Activated CD4-positive, alpha-beta T cell treated with anti-CD3 and anti-CD28 coated beads for 36 hours (primary cell): ENCODE measurements at regions not wholly inside any gene's neighbourhood (a gene's known extent, or its start where the extent isn't known, plus 50 kb on each side); places are given as distances from the start of the nearest gene placed in this dataset.
"Not testable (repeated sequence)": the region's sequence is repeated elsewhere in the genome, so short reads cannot be mapped to it uniquely, and the experiment has no call there.

Experiments
- ATAC-seq: fragments of 200-7000 bp; cut with Tn5 transposase; one replicate; pipeline ENCODE4 v1.10.0; 2021; ENCODE audit warnings: mild to moderate bottlenecking, moderate library complexity
- CTCF ChIA-PET: fragments of 350-600 bp; sonication (Branson Sonifier 250); formaldehyde crosslinking; loops from one replicate; lab custom pipeline; 2021; ENCODE audit warnings: antibody characterized with exemption; lab: Charles Lee
- POLR2A ChIA-PET: fragments of 350-600 bp; sonication (Branson Sonifier 250); formaldehyde crosslinking; loops from one replicate; lab custom pipeline; 2021; ENCODE audit warnings: antibody characterized with exemption, inconsistent platforms; lab: Charles Lee
- DNase-seq: peaks from one replicate; pipeline ENCODE4 v3.0.0-alpha.2; 2020
- H3K27ac Mint-ChIP-seq: one replicate; pipeline ENCODE4 v1.8.0; 2021; ENCODE audit warnings: mixed read lengths
- H3K27me3 Mint-ChIP-seq: one replicate; pipeline ENCODE4 v1.8.0; 2021; ENCODE audit warnings: mixed read lengths
- H3K36me3 Mint-ChIP-seq: one replicate; pipeline ENCODE4 v1.8.0; 2021; ENCODE audit warnings: low read depth, mixed read lengths
- H3K4me1 Mint-ChIP-seq: one replicate; pipeline ENCODE4 v1.8.0; 2021; ENCODE audit warnings: mixed read lengths
- H3K4me3 Mint-ChIP-seq: one replicate; pipeline ENCODE4 v1.8.0; 2021; ENCODE audit warnings: mild to moderate bottlenecking, moderate library complexity, mixed read lengths
- H3K9me3 Mint-ChIP-seq: one replicate; pipeline ENCODE4 v1.8.0; 2021; ENCODE audit warnings: low read depth, mixed read lengths
- intact Hi-C, 2 experiments: fragments of 100-400 bp; cut with DNase I in 1 of 2; cut with micrococcal nuclease in 1 of 2; formaldehyde crosslinking; loops; one replicate each; pipeline versions ENCODE4 v1.14.2 to v1.15.1; 2022 to 2024; cut with DNase I, micrococcal nuclease

DNA sequence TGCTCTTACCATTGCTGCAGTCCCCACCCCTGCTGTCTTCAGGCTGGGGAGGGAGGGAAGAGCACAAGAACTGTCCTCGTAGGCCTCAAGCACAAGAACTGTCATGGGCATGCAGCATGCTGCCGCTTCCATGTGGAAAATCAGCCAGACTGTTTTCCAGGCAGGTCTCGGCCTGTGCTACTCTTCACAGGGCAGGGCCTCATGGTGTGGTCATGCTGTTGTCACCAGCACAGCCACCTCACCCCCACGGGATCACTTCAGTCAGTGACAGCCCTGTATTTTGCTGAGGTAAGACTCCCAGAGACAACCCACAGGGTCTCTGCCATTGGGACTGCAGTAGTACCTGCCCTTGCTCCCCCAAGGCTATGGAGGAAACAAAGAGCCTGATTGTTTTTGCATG lies 205.3 kb downstream of the NAP1L3 start:
- intact Hi-C loops = no loop called here
- ATAC-seq = no peak
- H3K27ac Mint-ChIP-seq = no peak overlapping the region
- no peaks in the 10 kb centered on the region for H3K9me3 Mint-ChIP-seq
- no peak overlapping the region for H3K4me3 Mint-ChIP-seq
- no peaks in the 10 kb centered on the region for H3K36me3 Mint-ChIP-seq
- no peaks in the 10 kb centered on the region for H3K27me3 Mint-ChIP-seq
- no peak for DNase-seq
- POLR2A ChIA-PET = no interaction called here
- CTCF ChIA-PET = no interaction called here
- H3K4me1 Mint-ChIP-seq = no peaks in the 10 kb centered on the region

DNA sequence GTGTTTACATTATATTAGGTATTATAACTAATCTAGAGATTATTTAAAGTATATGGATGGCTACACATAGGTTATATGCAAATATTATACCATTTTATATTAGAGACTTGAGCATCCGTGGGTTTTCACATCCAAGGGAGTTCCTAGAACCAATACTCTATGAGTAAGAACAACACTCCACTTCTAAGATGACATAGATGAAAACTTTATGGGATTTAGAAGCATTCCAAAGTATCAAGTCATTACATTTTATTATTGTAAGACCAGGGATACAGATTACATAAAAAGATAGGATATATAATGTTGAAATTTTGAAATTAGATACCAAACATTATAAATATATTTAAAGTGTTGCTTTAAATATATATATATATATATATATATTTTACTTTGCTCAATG lies 207.0 kb downstream of the NAP1L3 start:
- Mint-ChIP-seq H3K9me3 (no peaks in the 10 kb centered on the region), H3K27me3 (no peaks in the 10 kb centered on the region), H3K4me3 (no peak overlapping the region), H3K27ac (no peak overlapping the region), H3K4me1 (no peaks in the 10 kb centered on the region), H3K36me3 (no peaks in the 10 kb centered on the region)
- no peak for DNase-seq
- ATAC-seq = no peak
- ChIA-PET POLR2A (no interaction called here), CTCF (no interaction called here)
- intact Hi-C loops = no loop called here

DNA sequence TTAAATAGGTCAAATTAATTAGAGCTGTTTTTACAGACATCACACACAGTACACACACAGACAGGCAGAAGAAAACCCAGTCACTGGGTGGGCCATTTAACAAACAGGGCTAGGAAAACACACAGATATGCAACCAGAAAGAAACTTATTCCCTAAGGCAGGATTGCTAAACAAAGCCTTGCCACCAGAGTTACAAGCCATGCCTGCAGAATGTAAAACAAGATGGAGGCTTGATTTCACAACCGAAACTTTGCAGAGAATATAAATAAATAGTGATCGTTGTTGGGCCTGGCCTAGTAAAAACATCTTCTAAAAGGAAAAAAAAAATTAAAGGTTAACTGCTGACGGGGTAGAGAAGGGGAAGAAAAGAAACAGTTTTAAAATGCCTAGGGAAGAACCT lies 212.3 kb downstream of the NAP1L3 start:
- Mint-ChIP-seq H3K4me1 (no peaks in the 10 kb centered on the region), H3K9me3 (no peaks in the 10 kb centered on the region), H3K36me3 (no peaks in the 10 kb centered on the region), H3K27ac (no peak overlapping the region), H3K27me3 (no peaks in the 10 kb centered on the region), H3K4me3 (no peak overlapping the region)
- no peak for ATAC-seq
- no peak for DNase-seq
- ChIA-PET POLR2A (no interaction called here), CTCF (no interaction called here)
- intact Hi-C loops = no loop called here

DNA sequence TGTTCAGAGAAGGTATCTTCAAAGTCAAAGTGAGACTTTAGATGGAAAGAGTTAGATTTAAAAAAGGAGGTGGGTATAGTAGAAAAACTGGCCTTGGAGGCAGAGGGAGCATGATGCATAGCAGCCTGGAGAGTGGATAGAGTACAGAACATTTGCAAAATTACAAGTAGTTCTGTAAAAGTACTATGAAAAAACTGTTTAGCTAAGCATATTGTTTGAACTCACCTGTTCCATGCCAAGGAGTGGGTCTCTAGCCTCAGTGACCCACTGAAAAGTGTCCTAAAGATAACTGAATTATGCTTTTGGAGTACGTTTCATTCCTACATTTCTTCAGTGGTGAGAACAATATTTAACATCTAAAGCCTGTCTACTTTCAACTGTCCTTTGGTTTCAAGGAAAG lies 218.9 kb downstream of the NAP1L3 start:
- Mint-ChIP-seq H3K36me3 (no peaks in the 10 kb centered on the region), H3K27me3 (no peaks in the 10 kb centered on the region), H3K9me3 (no peaks in the 10 kb centered on the region), H3K4me3 (no peak overlapping the region), H3K4me1 (no peaks in the 10 kb centered on the region), H3K27ac (no peak overlapping the region)
- no peak for DNase-seq
- intact Hi-C loops = no loop called here
- ChIA-PET CTCF (no interaction called here), POLR2A (no interaction called here)
- ATAC-seq = no peak

DNA sequence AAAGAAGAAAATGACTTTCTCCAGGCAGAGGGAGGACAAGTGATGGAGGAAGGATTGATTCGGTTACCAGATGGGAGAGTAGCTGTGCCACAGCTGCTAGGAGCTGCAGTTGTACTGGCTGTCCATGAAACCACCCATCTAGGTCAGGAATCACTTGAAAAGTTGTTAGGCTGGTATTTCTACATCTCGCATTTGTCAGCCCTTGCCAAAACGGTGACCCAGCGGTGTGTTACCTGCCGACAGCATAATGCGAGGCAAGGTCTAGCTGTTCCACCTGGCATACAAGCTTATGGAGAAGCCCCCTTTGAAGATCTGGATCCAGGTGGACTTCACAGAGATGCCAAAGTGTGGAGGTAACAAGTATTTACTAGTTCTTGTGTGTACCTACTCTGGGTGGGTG lies 238.7 kb downstream of the NAP1L3 start:
- H3K27me3 Mint-ChIP-seq, ATAC-seq, H3K9me3 Mint-ChIP-seq, H3K36me3 Mint-ChIP-seq, POLR2A ChIA-PET, CTCF ChIA-PET, DNase-seq, H3K27ac Mint-ChIP-seq, intact Hi-C loops, H3K4me3 Mint-ChIP-seq, H3K4me1 Mint-ChIP-seq: not testable (repeated sequence)

DNA sequence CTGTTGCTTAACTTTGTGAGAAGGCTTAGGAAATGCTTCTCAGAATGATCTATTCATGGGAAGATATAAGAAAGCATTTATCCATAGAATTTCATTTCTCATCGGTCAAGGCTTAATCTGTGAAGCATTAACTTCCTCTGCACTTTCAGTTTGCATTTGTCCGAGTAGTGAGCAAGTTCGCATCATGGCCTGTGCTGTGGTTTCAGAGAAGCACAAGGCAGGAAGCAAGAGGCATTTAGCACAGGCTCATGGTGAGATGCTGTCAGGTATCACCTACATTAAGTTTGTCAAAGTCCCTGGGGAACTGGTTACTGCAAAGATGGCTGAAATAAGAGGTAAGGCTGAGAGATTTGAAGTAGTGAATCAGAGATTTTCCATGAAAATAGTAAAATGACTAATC lies 244.9 kb downstream of the NAP1L3 start:
- intact Hi-C loops = no loop called here
- POLR2A ChIA-PET = no interaction called here
- Mint-ChIP-seq H3K27me3 (no peaks in the 10 kb centered on the region), H3K36me3 (no peaks in the 10 kb centered on the region), H3K4me1 (no peaks in the 10 kb centered on the region), H3K4me3 (no peak overlapping the region), H3K27ac (no peak overlapping the region), H3K9me3 (no peaks in the 10 kb centered on the region)
- DNase-seq (no peak), ATAC-seq (no peak)
- CTCF ChIA-PET = no interaction called here

DNA sequence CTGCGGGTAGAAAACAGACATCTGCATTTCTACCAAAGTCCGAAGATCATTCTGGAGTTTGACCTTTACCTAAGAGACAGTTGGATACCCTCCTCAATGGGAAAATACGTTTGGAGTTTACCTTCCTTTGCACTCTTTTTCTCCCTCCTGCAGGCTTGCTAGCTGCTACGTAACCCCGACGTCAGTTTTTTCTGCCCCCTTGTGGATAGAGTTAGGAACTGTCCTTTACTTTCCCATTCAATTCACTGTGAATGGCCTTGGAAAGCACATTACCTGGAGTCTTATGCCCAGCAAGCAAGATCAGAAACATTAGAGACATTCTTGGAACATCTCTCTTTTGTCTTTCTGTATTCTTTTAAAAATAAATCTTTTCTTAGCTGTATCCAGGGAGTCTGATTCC lies 250.7 kb downstream of the NAP1L3 start:
- ChIA-PET CTCF (no interaction called here), POLR2A (no interaction called here)
- Mint-ChIP-seq H3K27me3 (no peaks in the 10 kb centered on the region), H3K9me3 (no peaks in the 10 kb centered on the region), H3K36me3 (no peaks in the 10 kb centered on the region), H3K4me1 (no peaks in the 10 kb centered on the region), H3K27ac (no peak overlapping the region), H3K4me3 (no peak overlapping the region)
- intact Hi-C loops = no loop called here
- DNase-seq = peak; percentile 3
- ATAC-seq = no peak

DNA sequence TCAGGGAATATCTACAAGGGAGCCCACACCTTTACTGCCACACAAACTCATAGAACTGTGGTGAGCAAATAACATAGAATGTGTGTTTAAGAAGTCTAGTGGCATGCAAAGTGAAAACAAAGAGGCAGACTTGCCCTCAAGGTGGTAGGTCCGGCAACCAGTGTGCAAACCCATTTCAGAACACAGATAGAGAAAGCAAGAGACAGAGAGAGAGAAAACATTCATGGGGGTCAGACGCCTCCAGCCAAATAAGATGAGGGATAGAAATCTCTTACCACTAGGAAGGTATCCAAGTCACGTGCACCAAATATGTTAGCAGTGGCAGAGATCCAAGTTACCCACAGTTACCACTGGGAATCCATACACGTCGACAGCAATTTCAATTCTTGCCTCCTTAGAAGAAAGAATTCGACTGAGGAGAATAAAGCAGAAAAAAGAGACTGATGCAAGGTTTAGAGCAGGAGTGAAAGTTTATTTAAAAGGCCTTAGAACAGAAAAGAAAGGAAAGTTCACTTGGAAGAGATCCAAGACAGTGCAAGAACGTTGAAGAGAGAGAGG lies 252.8 kb downstream of the NAP1L3 start:
- intact Hi-C loops = no loop called here
- ATAC-seq (no peak), DNase-seq (no peak)
- Mint-ChIP-seq H3K9me3 (no peaks in the 10 kb centered on the region), H3K27me3 (no peaks in the 10 kb centered on the region), H3K36me3 (no peaks in the 10 kb centered on the region), H3K4me1 (no peaks in the 10 kb centered on the region), H3K4me3 (no peak overlapping the region), H3K27ac (no peak overlapping the region)
- CTCF ChIA-PET = no interaction called here
- POLR2A ChIA-PET = no interaction called here

DNA sequence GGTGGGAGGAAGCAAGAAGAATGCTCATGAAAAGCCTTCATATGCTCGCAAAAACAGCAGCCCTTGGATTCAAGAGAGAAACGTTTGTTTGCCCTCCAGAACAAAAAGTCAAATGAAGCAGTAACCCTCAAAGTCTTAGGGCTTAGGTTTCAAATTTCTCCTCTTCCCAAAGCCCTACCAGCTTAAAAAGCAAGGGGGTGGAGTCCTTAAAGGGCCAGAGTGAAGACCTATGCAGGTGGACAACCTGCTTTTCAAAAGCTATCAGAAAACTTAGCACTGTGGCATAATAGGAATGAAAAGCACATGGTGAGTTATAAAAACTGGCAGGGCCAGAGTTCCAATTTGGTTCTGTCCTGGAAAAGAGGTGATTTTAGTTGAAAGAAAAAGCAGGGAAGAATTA lies 253.3 kb downstream of the NAP1L3 start:
- ChIA-PET CTCF (no interaction called here), POLR2A (no interaction called here)
- H3K27ac Mint-ChIP-seq = no peak overlapping the region
- DNase-seq = no peak
- no peaks in the 10 kb centered on the region for H3K36me3 Mint-ChIP-seq
- no peaks in the 10 kb centered on the region for H3K27me3 Mint-ChIP-seq
- H3K4me1 Mint-ChIP-seq = no peaks in the 10 kb centered on the region
- no peak for ATAC-seq
- no peak overlapping the region for H3K4me3 Mint-ChIP-seq
- no peaks in the 10 kb centered on the region for H3K9me3 Mint-ChIP-seq
- intact Hi-C loops = no loop called here

DNA sequence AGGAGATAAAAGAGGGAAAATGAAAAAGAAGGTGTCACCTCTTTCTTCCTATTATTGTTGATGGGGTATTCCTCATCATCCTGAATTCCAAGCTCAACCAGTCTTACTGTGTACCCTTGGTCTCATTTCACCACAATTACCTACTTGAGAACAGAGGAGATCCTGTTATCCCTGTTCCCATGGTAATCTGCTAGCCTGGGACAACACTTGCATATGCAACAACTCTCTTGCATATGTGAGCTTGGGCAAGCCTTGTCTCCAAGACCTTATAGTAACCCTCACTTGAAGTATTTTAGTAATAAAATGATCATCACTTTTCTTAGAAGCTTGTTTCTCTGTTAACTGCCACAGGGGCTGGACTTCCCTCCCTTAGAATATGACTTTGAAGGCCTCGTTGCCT lies 253.7 kb downstream of the NAP1L3 start:
- no peaks in the 10 kb centered on the region for H3K4me1 Mint-ChIP-seq
- intact Hi-C loops = no loop called here
- CTCF ChIA-PET = no interaction called here
- H3K9me3 Mint-ChIP-seq = no peaks in the 10 kb centered on the region
- H3K4me3 Mint-ChIP-seq = no peak overlapping the region
- H3K27me3 Mint-ChIP-seq = no peaks in the 10 kb centered on the region
- DNase-seq (no peak), ATAC-seq (no peak)
- POLR2A ChIA-PET = no interaction called here
- H3K36me3 Mint-ChIP-seq = no peaks in the 10 kb centered on the region
- H3K27ac Mint-ChIP-seq = no peak overlapping the region

DNA sequence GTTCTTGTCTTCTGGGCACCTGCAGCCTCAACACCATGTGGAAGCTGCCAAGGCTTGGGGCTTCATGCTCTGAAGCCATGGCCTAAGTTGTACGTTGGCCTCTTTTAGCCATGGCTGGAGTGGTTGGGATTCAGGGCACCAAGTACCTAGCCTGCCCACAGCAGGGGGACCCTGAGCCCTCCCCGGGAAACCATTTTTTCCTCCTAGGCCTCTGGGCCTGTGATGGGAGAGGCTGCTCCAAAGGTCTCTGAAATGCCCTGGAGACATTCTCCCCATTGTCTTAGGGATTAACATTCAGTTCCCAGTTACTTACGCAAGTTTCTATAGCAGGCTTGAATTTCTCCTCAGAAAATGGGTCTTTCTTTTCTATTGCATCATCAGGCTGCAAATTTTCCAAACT lies 269.3 kb downstream of the NAP1L3 start:
- POLR2A ChIA-PET = no interaction called here
- ATAC-seq = no peak
- Mint-ChIP-seq H3K4me3 (no peak overlapping the region), H3K36me3 (no peaks in the 10 kb centered on the region), H3K9me3 (peaks cover 7% of the 10 kb centered on the region), H3K27ac (no peak overlapping the region), H3K4me1 (no peaks in the 10 kb centered on the region), H3K27me3 (no peaks in the 10 kb centered on the region)
- DNase-seq = no peak
- intact Hi-C loops = no loop called here
- CTCF ChIA-PET = no interaction called here

DNA sequence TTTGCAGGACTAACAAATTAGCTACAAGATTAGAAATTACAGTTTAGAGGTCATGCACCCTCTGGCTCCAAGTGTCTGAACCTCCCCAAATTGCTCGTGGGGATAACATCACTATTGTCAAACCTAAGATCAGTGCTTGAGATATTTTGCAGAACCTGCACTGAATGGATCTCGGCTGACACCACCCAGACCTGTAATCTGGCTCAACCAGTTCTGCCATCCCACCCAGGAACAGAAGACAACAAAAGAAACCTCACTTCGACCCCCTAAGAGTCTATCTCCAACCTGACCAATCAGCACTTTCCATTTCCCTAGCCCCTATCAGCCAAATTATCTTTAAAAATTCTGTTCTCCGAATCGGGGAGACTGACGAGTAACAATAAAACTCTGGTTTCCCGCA lies 318.7 kb downstream of the NAP1L3 start:
- intact Hi-C loops = no loop called here
- ChIA-PET POLR2A (interaction anchor here (0.6 kb wide), 1 partner anchor 1033 kb away, joined by 4 read pairs; no protein-coding TSS in a partner anchor), CTCF (no interaction called here)
- ATAC-seq (no peak), DNase-seq (no peak)
- no peak overlapping the region for H3K27ac Mint-ChIP-seq
- peaks cover 4% of the 10 kb centered on the region for H3K9me3 Mint-ChIP-seq
- no peak overlapping the region for H3K4me3 Mint-ChIP-seq
- H3K27me3 Mint-ChIP-seq = no peaks in the 10 kb centered on the region
- H3K36me3 Mint-ChIP-seq = no peaks in the 10 kb centered on the region
- H3K4me1 Mint-ChIP-seq = no peaks in the 10 kb centered on the region

DNA sequence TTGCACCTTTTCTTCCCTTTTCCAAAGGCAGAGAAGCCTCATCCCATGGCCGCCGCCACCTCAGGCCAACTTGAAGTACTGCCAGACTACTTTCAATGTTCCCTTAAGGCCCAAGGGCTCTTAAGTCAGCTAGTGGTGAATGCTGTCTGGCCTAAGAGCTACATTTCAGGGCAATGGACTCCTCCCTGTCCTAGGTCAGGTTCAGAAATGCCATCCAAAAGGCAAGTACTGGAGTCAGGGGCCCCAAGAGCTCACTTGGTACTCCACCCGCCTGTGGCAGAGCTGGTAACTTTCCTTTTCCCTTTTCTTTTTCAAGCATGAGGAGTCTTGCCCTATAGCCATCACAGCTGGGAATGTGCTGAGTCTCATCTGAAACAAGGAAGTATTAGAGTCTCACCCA lies 327.1 kb downstream of the NAP1L3 start:
- intact Hi-C loops = no loop called here
- Mint-ChIP-seq H3K4me3 (no peak overlapping the region), H3K4me1 (no peaks in the 10 kb centered on the region), H3K9me3 (peaks cover 4% of the 10 kb centered on the region), H3K27ac (no peak overlapping the region), H3K27me3 (no peaks in the 10 kb centered on the region), H3K36me3 (no peaks in the 10 kb centered on the region)
- ChIA-PET POLR2A (no interaction called here), CTCF (interaction anchor here (0.7 to 1.0 kb wide), 2 partner anchors 10 to 13 kb away, joined by 3 to 4 read pairs; no protein-coding TSS in a partner anchor)
- DNase-seq (no peak), ATAC-seq (no peak)
